HG02885 (cell line): ENCODE measurements at regions not wholly inside any gene's neighbourhood (a gene's known extent, or its start where the extent isn't known, plus 50 kb on each side); places are given as distances from the start of the nearest gene placed in this dataset.

Experiments used
- ATAC-seq: cut with Tn5 transposase; IDR thresholded peaks from one replicate; pipeline ENCODE4 v1.9.1; 2021; ENCODE audit warnings: mild to moderate bottlenecking; ENCODE audit not compliant: unreplicated experiment, poor library complexity

DNA sequence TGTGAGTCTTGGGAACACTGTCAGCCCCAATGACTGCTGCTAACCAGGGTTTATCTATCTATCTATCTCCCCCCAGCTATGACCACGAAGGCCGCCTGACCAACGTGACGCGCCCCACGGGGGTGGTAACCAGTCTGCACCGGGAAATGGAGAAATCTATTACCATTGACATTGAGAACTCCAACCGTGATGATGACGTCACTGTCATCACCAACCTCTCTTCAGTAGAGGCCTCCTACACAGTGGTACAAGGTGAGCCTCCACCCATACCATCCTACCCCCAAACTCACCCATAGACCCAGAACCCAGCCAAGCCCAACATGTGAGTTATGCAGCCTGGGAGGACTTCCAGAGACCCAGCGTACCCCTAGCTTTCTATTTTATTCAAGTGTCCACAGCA lies 65.4 kb upstream of the WWC1 start:
- no peak for ATAC-seq

DNA sequence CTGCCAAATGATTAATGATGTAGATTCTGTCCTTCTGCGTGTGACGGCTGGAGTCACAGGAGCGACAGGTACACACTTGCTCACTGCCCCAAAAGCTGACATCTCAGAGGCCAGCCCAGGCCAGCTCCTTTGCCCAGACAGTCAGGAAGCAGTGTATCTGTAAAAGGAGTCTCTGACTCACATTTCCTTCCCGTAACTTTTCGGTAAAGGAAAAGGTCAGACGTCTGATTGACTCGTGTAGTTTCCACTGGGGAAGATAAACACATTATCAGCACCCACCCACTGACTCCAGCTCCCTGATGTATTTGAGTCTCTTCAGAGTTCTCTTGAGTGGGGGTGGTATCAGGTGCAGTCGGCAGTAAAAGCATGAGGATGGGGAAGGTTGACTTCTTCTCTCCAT lies 64.4 kb upstream of the WWC1 start:
- no peak for ATAC-seq

GRCh38 chr5:168227973-168228615 lies 63.4 kb upstream of the WWC1 start:
- ATAC-seq: peak; percentile 100

DNA sequence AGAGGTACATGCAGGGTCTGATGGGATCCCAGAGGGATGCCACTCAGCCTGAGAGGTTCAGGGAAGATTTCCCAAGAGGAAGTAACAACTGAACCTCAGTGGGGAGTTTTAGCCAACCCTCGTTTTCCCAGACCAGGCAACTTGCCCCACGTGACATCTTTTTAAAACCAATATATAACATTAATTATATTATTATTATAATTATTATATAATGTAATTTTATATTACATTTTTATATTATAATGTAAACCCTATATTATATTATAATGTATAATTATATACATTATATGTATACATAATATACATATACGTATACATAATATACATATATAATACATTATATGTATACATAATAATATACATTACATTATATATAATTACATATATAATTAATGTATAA lies 62.8 kb upstream of the WWC1 start:
- no peak for ATAC-seq

DNA sequence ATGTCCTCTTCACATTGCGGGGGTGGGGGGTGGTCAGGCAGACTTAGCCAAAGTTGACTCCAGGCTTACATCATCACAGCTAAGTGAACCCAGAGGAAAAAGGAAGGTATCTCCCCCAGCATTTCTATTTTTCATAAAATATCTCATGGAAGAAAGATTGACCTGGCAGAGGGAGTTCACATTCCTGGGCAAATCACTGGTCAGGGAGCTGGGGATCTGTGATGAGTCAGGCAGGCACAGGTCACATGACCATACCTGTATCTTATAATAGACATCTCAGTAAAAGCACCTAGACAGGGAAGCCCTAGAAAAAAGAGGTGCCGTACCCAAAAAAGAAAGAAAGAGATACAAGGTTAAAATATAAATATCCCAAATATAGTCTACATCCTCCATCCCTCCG lies 57.3 kb upstream of the WWC1 start:
- no peak for ATAC-seq

DNA sequence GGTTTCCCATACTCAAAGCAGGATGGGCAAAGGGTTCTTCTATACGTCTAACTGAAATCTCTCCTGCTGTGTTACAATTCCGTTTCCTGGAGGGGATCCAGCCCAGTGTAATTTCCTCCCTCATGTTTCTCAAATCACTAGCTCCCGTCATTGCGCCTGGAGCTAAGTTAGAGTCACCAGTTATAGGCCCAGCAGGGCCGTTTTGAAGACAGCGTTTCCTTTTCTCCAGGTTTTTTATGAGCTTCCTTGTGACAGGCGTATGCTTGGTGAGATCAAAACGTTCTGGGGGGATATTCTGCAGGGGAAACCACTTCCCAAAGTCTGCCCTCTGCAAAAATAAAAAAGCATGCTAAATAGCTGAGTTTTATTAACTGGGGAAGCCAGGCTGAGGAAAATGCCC lies 53.0 kb upstream of the WWC1 start:
- ATAC-seq: no peak

- ATAC-seq: no peak
Measured at GRCh38 chr5:168239325-168239724, 52.1 kb upstream of the WWC1 start.
